ENCODE measurements at regions not wholly inside any gene's neighbourhood (a gene's known extent, or its start where the extent isn't known, plus 50 kb on each side); places are given as distances from the start of the nearest gene placed in this dataset.

- Histone ChIP-seq H3K27me3 (replicated peaks in 1 of 2; ENCODE audit: control insufficient read depth in 2 of 2, extremely low read depth in 1 of 2, insufficient read depth in 2 of 2, low read length in 1 of 2) (peaks cover 0 to 4% of the 10 kb centered on the region in 2 experiments), H3K27ac (ENCODE audit: low read length) (no peak overlapping the region), H3K36me3 (ENCODE audit: control insufficient read depth in 2 of 2, extremely low read depth in 1 of 2, insufficient read depth in 1 of 2, low read length in 1 of 2) (no peaks in the 10 kb centered on the region), H3K4me3 (ENCODE audit: control insufficient read depth in 1 of 2, extremely low read depth in 1 of 2, low read length in 1 of 2) (no peak overlapping the region), H3K4me1 (ENCODE audit: control insufficient read depth in 1 of 2, extremely low read depth in 1 of 2, insufficient read depth in 2 of 2, low read length in 2 of 2) (no peaks in the 10 kb centered on the region), H3K9me3 (no peaks in the 10 kb centered on the region)
- ChIA-PET POLR2A (no interaction called here), CTCF (no interaction called here)
- H3K27ac Mint-ChIP-seq: no peak overlapping the region
- H3K4me3 Mint-ChIP-seq: no peak overlapping the region
- no peak for ATAC-seq (replicated peaks in 1 of 4)
- no peaks in the 10 kb centered on the region for H3K36me3 Mint-ChIP-seq
- H3K27me3 Mint-ChIP-seq: peaks cover 0 to 7% of the 10 kb centered on the region in 2 donors
- H3K9me3 Mint-ChIP-seq: peaks cover 0 to 3% (median 0%) of the 10 kb centered on the region in 3 donors
- H3K4me1 Mint-ChIP-seq: no peaks in the 10 kb centered on the region
- no CpG with 5 or more reads among the region's 4 CpGs for WGBS (ENCODE audit: insufficient coverage)
- no peak for DNase-seq
These were observed 115.8 kb downstream of the ETNK1 start for GRCh38 chr12:22740656-22741355.

- Histone ChIP-seq H3K4me3 (ENCODE audit: control insufficient read depth in 1 of 2, extremely low read depth in 1 of 2, low read length in 1 of 2) (no peak overlapping the region), H3K4me1 (ENCODE audit: control insufficient read depth in 1 of 2, extremely low read depth in 1 of 2, insufficient read depth in 2 of 2, low read length in 2 of 2) (no peaks in the 10 kb centered on the region), H3K36me3 (ENCODE audit: control insufficient read depth in 2 of 2, extremely low read depth in 1 of 2, insufficient read depth in 1 of 2, low read length in 1 of 2) (no peaks in the 10 kb centered on the region), H3K27me3 (replicated peaks in 1 of 2; ENCODE audit: control insufficient read depth in 2 of 2, extremely low read depth in 1 of 2, insufficient read depth in 2 of 2, low read length in 1 of 2) (peaks cover 0 to 5% of the 10 kb centered on the region in 2 experiments), H3K9me3 (no peaks in the 10 kb centered on the region), H3K27ac (ENCODE audit: low read length) (no peak overlapping the region)
- Mint-ChIP-seq H3K9me3 (no peaks in the 10 kb centered on the region), H3K4me3 (no peak overlapping the region), H3K36me3 (no peaks in the 10 kb centered on the region), H3K27ac (no peak overlapping the region), H3K4me1 (no peaks in the 10 kb centered on the region), H3K27me3 (peaks cover 2 to 20% of the 10 kb centered on the region in 2 donors)
- ATAC-seq (replicated peaks in 1 of 4) (no peak), DNase-seq (no peak)
- ChIA-PET CTCF (no interaction called here), POLR2A (no interaction called here)
These were observed 118.7 kb downstream of the ETNK1 start for GRCh38 chr12:22743700-22744099.

- Histone ChIP-seq H3K9me3 (no peaks in the 10 kb centered on the region), H3K4me1 (ENCODE audit: control insufficient read depth in 1 of 2, extremely low read depth in 1 of 2, insufficient read depth in 2 of 2, low read length in 2 of 2) (no peaks in the 10 kb centered on the region), H3K36me3 (ENCODE audit: control insufficient read depth in 2 of 2, extremely low read depth in 1 of 2, insufficient read depth in 1 of 2, low read length in 1 of 2) (no peaks in the 10 kb centered on the region), H3K27ac (ENCODE audit: low read length) (no peak overlapping the region), H3K27me3 (replicated peaks in 1 of 2; ENCODE audit: control insufficient read depth in 2 of 2, extremely low read depth in 1 of 2, insufficient read depth in 2 of 2, low read length in 1 of 2) (peaks cover 0 to 8% of the 10 kb centered on the region in 2 experiments), H3K4me3 (ENCODE audit: control insufficient read depth in 1 of 2, extremely low read depth in 1 of 2, low read length in 1 of 2) (no peak overlapping the region)
- POLR2A ChIA-PET: no interaction called here
- Mint-ChIP-seq H3K4me3 (no peak overlapping the region), H3K36me3 (no peaks in the 10 kb centered on the region), H3K9me3 (no peaks in the 10 kb centered on the region), H3K27ac (no peak overlapping the region), H3K4me1 (no peaks in the 10 kb centered on the region), H3K27me3 (peaks cover 2 to 22% of the 10 kb centered on the region in 2 donors)
- ATAC-seq (replicated peaks in 1 of 4): no peak
- no peak for DNase-seq
- CTCF ChIA-PET: no interaction called here
- WGBS (ENCODE audit: insufficient coverage): 100% methylated on average over 1 of the region's 1 CpG
These were observed 119.2 kb downstream of the ETNK1 start for GRCh38 chr12:22744197-22744596.

GRCh38 chr12:22746720-22747119 lies 121.7 kb downstream of the ETNK1 start:
- no peak overlapping the region for H3K4me3 Mint-ChIP-seq
- no peaks in the 10 kb centered on the region for H3K4me1 Mint-ChIP-seq
- DNase-seq (no peak), ATAC-seq (replicated peaks in 1 of 4) (no peak)
- no CpG with 5 or more reads among the region's 3 CpGs for WGBS (ENCODE audit: insufficient coverage)
- Histone ChIP-seq H3K9me3 (no peaks in the 10 kb centered on the region), H3K4me1 (ENCODE audit: control insufficient read depth in 1 of 2, extremely low read depth in 1 of 2, insufficient read depth in 2 of 2, low read length in 2 of 2) (no peaks in the 10 kb centered on the region), H3K4me3 (ENCODE audit: control insufficient read depth in 1 of 2, extremely low read depth in 1 of 2, low read length in 1 of 2) (no peak overlapping the region), H3K27ac (ENCODE audit: low read length) (no peak overlapping the region), H3K27me3 (replicated peaks in 1 of 2; ENCODE audit: control insufficient read depth in 2 of 2, extremely low read depth in 1 of 2, insufficient read depth in 2 of 2, low read length in 1 of 2) (peaks cover 0 to 6% of the 10 kb centered on the region in 2 experiments), H3K36me3 (ENCODE audit: control insufficient read depth in 2 of 2, extremely low read depth in 1 of 2, insufficient read depth in 1 of 2, low read length in 1 of 2) (no peaks in the 10 kb centered on the region)
- no peak overlapping the region for H3K27ac Mint-ChIP-seq
- no peaks in the 10 kb centered on the region for H3K36me3 Mint-ChIP-seq
- CTCF ChIA-PET: no interaction called here
- peaks cover 2 to 26% of the 10 kb centered on the region in 2 donors for H3K27me3 Mint-ChIP-seq
- H3K9me3 Mint-ChIP-seq: no peaks in the 10 kb centered on the region
- POLR2A ChIA-PET: no interaction called here

DNA sequence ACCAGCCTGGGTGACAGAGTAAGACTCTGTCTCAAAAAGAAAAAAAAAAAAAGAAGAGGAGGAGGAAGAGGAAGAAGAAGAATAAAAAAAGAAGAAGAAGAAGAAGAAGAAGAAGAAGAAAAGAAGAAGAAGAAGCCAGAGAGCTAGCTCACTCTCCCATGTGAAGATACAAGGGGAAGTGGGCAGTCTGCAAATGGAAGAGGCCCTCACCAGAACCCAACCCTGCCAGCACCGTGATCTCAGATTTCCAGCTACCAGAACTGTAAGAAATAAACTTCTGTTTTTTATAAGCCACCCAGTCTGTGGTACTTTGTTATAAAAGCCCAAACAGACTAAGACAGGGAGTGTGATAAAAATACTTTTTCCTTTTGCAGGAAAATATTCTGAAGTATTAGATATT lies 130.7 kb downstream of the ETNK1 start:
- H3K36me3 ChIP-seq (ENCODE audit: control insufficient read depth in 2 of 2, extremely low read depth in 1 of 2, insufficient read depth in 1 of 2, low read length in 1 of 2): no peaks in the 10 kb centered on the region

GRCh38 chr12:22759769-22760674 lies 135.1 kb downstream of the ETNK1 start:
- POLR2A ChIA-PET: no interaction called here
- DNase-seq: no peak
- no peaks in the 10 kb centered on the region for H3K36me3 Mint-ChIP-seq
- no peak overlapping the region for H3K4me3 Mint-ChIP-seq
- no peak for ATAC-seq (replicated peaks in 1 of 4)
- no peaks in the 10 kb centered on the region for H3K4me1 Mint-ChIP-seq
- H3K27ac Mint-ChIP-seq: no peak overlapping the region
- H3K9me3 Mint-ChIP-seq: peaks cover 6 to 7% (median 7%) of the 10 kb centered on the region in 3 donors
- H3K27me3 ChIP-seq (replicated peaks in 1 of 2; ENCODE audit: control insufficient read depth in 2 of 2, extremely low read depth in 1 of 2, insufficient read depth in 2 of 2, low read length in 1 of 2): no peaks in the 10 kb centered on the region
- H3K36me3 ChIP-seq (ENCODE audit: control insufficient read depth in 2 of 2, extremely low read depth in 1 of 2, insufficient read depth in 1 of 2, low read length in 1 of 2): no peaks in the 10 kb centered on the region
- H3K9me3 ChIP-seq: no peaks in the 10 kb centered on the region
- no peak overlapping the region for H3K4me3 ChIP-seq (ENCODE audit: control insufficient read depth in 1 of 2, extremely low read depth in 1 of 2, low read length in 1 of 2)
- CTCF ChIA-PET: no interaction called here
- H3K27ac ChIP-seq (ENCODE audit: low read length): no peak overlapping the region
- peaks cover 0 to 1% of the 10 kb centered on the region in 2 donors for H3K27me3 Mint-ChIP-seq
- WGBS (ENCODE audit: insufficient coverage): 81% methylated on average over 3 of the region's 8 CpGs
- H3K4me1 ChIP-seq (ENCODE audit: control insufficient read depth in 1 of 2, extremely low read depth in 1 of 2, insufficient read depth in 2 of 2, low read length in 2 of 2): no peaks in the 10 kb centered on the region

More for the DNA sequence above, 130.7 kb downstream of the ETNK1 start:
- Mint-ChIP-seq H3K4me1 (no peaks in the 10 kb centered on the region), H3K27ac (no peak overlapping the region), H3K9me3 (peaks cover 7 to 14% (median 10%) of the 10 kb centered on the region in 3 donors), H3K4me3 (no peak overlapping the region), H3K27me3 (peaks cover 0 to 13% of the 10 kb centered on the region in 2 donors), H3K36me3 (no peaks in the 10 kb centered on the region)
- CTCF ChIA-PET: no interaction called here
- H3K4me3 ChIP-seq (ENCODE audit: control insufficient read depth in 1 of 2, extremely low read depth in 1 of 2, low read length in 1 of 2): no peak overlapping the region
- ATAC-seq (replicated peaks in 1 of 4): no peak
- POLR2A ChIA-PET: no interaction called here
- H3K9me3 ChIP-seq: no peaks in the 10 kb centered on the region
- WGBS (ENCODE audit: insufficient coverage): no CpG with 5 or more reads among the region's 1 CpG
- H3K4me1 ChIP-seq (ENCODE audit: control insufficient read depth in 1 of 2, extremely low read depth in 1 of 2, insufficient read depth in 2 of 2, low read length in 2 of 2): no peaks in the 10 kb centered on the region
- H3K27me3 ChIP-seq (replicated peaks in 1 of 2; ENCODE audit: control insufficient read depth in 2 of 2, extremely low read depth in 1 of 2, insufficient read depth in 2 of 2, low read length in 1 of 2): no peaks in the 10 kb centered on the region
- H3K27ac ChIP-seq (ENCODE audit: low read length): no peak overlapping the region
- no peak for DNase-seq

All from T-cell (primary cell).